Spleen (tissue), 11 donors: ENCODE measurements at regions not wholly inside any gene's neighbourhood (a gene's known extent, or its start where the extent isn't known, plus 50 kb on each side); places are given as distances from the start of the nearest gene placed in this dataset.

ENCODE experiments used
- DNase-seq: peaks from one replicate; pipeline ENCODE4 v3.0.0-alpha.2; 2020
- H3K27ac ChIP-seq, 8 donors: fragments of 200-600 bp; sonication (generic) in 7 of 8; 1 replicate in 4 of 8; 2 replicates in 4 of 8; pipeline versions ENCODE4 v1.5.0 to v1.8.0; 2016 to 2021; ENCODE audit warnings: inconsistent platforms in 4 of 8, mild to moderate bottlenecking in 4 of 8, moderate library complexity in 1 of 8
- H3K27me3 ChIP-seq, 7 donors: fragments of 200-600 bp; sonication (generic) in 6 of 7; replicated peaks in 1 of 7; 1 replicate in 4 of 7; 2 replicates in 3 of 7; pipeline versions ENCODE4 v1.5.0 to v1.8.0; 2016 to 2021; ENCODE audit warnings: inconsistent platforms in 3 of 7, mild to moderate bottlenecking in 1 of 7
- H3K36me3 ChIP-seq, 6 donors: fragments of 200-600 bp; sonication (generic) in 5 of 6; 1 replicate in 4 of 6; 2 replicates in 2 of 6; pipeline versions ENCODE4 v1.5.0 to v1.8.0; 2016 to 2021; ENCODE audit warnings: inconsistent platforms in 2 of 6
- H3K4me1 ChIP-seq, 6 donors: fragments of 200-600 bp; sonication (generic) in 5 of 6; 1 replicate in 3 of 6; 2 replicates in 3 of 6; pipeline versions ENCODE4 v1.5.0 to v1.8.0; 2016 to 2021; ENCODE audit warnings: inconsistent platforms in 3 of 6
- H3K4me3 ChIP-seq, 8 donors: fragments of 200-600 bp; sonication (generic) in 7 of 8; 1 replicate in 4 of 8; 2 replicates in 4 of 8; pipeline versions ENCODE4 v1.5.0 to v1.8.0; 2016 to 2021; ENCODE audit warnings: inconsistent platforms in 4 of 8, mild to moderate bottlenecking in 4 of 8, moderate library complexity in 2 of 8
- H3K9me3 ChIP-seq, 8 donors: fragments of 200-600 bp; sonication (generic) in 7 of 8; 1 replicate in 4 of 8; 2 replicates in 4 of 8; pipeline versions ENCODE4 v1.5.0 to v1.8.0; 2016 to 2021; ENCODE audit warnings: inconsistent platforms in 4 of 8
- CTCF ChIP-seq, 11 experiments: fragments of 200-600 bp in 7 of 11; fragments of 450-650 bp in 4 of 11; sonication (generic) in 4 of 11; IDR thresholded peaks in 8 of 11; conservative IDR thresholded peaks in 3 of 11; 1 replicate in 7 of 11; 2 replicates in 4 of 11; pipeline versions ENCODE4 v1.4.0 to v1.8.0; 2016 to 2021; ENCODE audit warnings: antibody characterized with exemption in 11 of 11, inconsistent platforms in 4 of 11, mild to moderate bottlenecking in 1 of 11
- POLR2A ChIP-seq, 3 donors: fragments of 450-650 bp; IDR thresholded peaks; one replicate each; pipeline ENCODE4 v1.5.1; 2017; ENCODE audit warnings: antibody characterized with exemption in 3 of 3, mild to moderate bottlenecking in 1 of 3
- POLR2AphosphoS5 ChIP-seq, 3 donors: sonication (generic); formaldehyde crosslinking; IDR thresholded peaks; one replicate each; pipeline ENCODE4 v1.5.1; 2017; ENCODE audit warnings: antibody characterized with exemption in 3 of 3
- WGBS, 5 donors: extraction: QIAGEN DNeasy Blood & Tissue Kit in 3 of 5; methylation state at CpG; one replicate each; pipeline versions ENCODE4 v1.1.5 to v1.1.7; 2013 to 2018; 5-methylcytosine and 5-hydroxymethylcytosine counted together
- intact Hi-C: fragments of 100-400 bp; cut with DNase I; formaldehyde crosslinking; loops from one replicate; pipeline ENCODE4 v1.15.0; 2023; ENCODE audit warnings: low total_unique reads
- donor health status: healthy with polysubstance abuse.
- donor health status: DM: no; HTN: no; CAD: no; lungs with moderate emphysema.
- donor health status: DM: no; HTN: no; CAD: no.
- donor health status: Bipolar disorder and iron deficiency.
- donor health status: healthy.
- donor health status: DM: no; HTN: no; CAD: no.
- donor health status: DM: yes; HTN: yes; CAD: no.

GRCh38 chr14:45728434-45729225 lies 475.6 kb upstream of the MIS18BP1 start:
- no peak overlapping the region for H3K4me3 ChIP-seq
- TF ChIP-seq POLR2AphosphoS5 (IDR thresholded peaks at IDR 0.05) (no peak), CTCF (IDR thresholded peaks at IDR 0.05 in 8 of 11, conservative IDR thresholded peaks at IDR 0.05 in 3 of 11) (no peak), POLR2A (IDR thresholded peaks at IDR 0.05) (no peak)
- intact Hi-C loops: no loop called here
- DNase-seq: no peak
- H3K9me3 ChIP-seq: peaks cover 0 to 20% (median 5%) of the 10 kb centered on the region in 8 donors
- no peak overlapping the region for H3K27ac ChIP-seq
- no peaks in the 10 kb centered on the region for H3K4me1 ChIP-seq
- H3K36me3 ChIP-seq: no peaks in the 10 kb centered on the region
- no peaks in the 10 kb centered on the region for H3K27me3 ChIP-seq
- WGBS, 5 donors: 40 to 92% (median 58%) methylated on average over 3 of the region's 3 CpGs

- Histone ChIP-seq H3K4me3 (no peak overlapping the region), H3K27me3 (no peaks in the 10 kb centered on the region), H3K36me3 (no peaks in the 10 kb centered on the region), H3K4me1 (no peaks in the 10 kb centered on the region), H3K9me3 (peaks cover 0 to 14% (median 4%) of the 10 kb centered on the region in 8 donors), H3K27ac (no peak overlapping the region)
- 64 to 94% (median 75%) methylated on average over 1 of the region's 1 CpG for WGBS, 5 donors
- DNase-seq: no peak
- intact Hi-C loops: no loop called here
- no peak for TF ChIP-seq CTCF (IDR thresholded peaks at IDR 0.05 in 8 of 11, conservative IDR thresholded peaks at IDR 0.05 in 3 of 11)
- no peak for TF ChIP-seq POLR2A (IDR thresholded peaks at IDR 0.05)
- no peak for TF ChIP-seq POLR2AphosphoS5 (IDR thresholded peaks at IDR 0.05)
Measured at GRCh38 chr14:45727133-45727532, 474.1 kb upstream of the MIS18BP1 start.

GRCh38 chr14:45721472-45721871 lies 468.5 kb upstream of the MIS18BP1 start:
- Histone ChIP-seq H3K4me1 (no peaks in the 10 kb centered on the region), H3K27me3 (no peaks in the 10 kb centered on the region), H3K27ac (no peak overlapping the region), H3K36me3 (no peaks in the 10 kb centered on the region), H3K4me3 (no peak overlapping the region), H3K9me3 (peaks cover 0 to 23% (median 3%) of the 10 kb centered on the region in 8 donors)
- TF ChIP-seq POLR2AphosphoS5 (IDR thresholded peaks at IDR 0.05) (no peak), CTCF (IDR thresholded peaks at IDR 0.05 in 8 of 11, conservative IDR thresholded peaks at IDR 0.05 in 3 of 11) (no peak)
- no peak for DNase-seq
- intact Hi-C loops: no loop called here

GRCh38 chr14:45716572-45716971 lies 463.6 kb upstream of the MIS18BP1 start:
- 67 to 80% (median 73%) methylated on average over 9 of the region's 9 CpGs for WGBS, 5 donors
- H3K36me3 ChIP-seq: no peaks in the 10 kb centered on the region
- intact Hi-C loops: no loop called here

More at GRCh38 chr14:45716572-45716971, 463.6 kb upstream of the MIS18BP1 start:
- H3K27me3 ChIP-seq: no peaks in the 10 kb centered on the region
- no peak overlapping the region for H3K4me3 ChIP-seq
- H3K9me3 ChIP-seq: peaks cover 0 to 22% (median 0%) of the 10 kb centered on the region in 8 donors
- H3K27ac ChIP-seq: no peak overlapping the region
- H3K4me1 ChIP-seq: no peaks in the 10 kb centered on the region
- no peak for TF ChIP-seq CTCF (IDR thresholded peaks at IDR 0.05 in 8 of 11, conservative IDR thresholded peaks at IDR 0.05 in 3 of 11)
- no peak for TF ChIP-seq POLR2AphosphoS5 (IDR thresholded peaks at IDR 0.05)
- TF ChIP-seq POLR2A (IDR thresholded peaks at IDR 0.05): no peak
- DNase-seq: no peak
